CD14-positive monocyte (primary cell): ENCODE measurements at regions not wholly inside any gene's neighbourhood (a gene's known extent, or its start where the extent isn't known, plus 50 kb on each side); places are given as distances from the start of the nearest gene placed in this dataset.

Experiments
- DNase-seq, 3 donors: peaks; one replicate each; pipeline ENCODE4 v3.0.0-alpha.2; 2011 to 2022
- H2AFZ ChIP-seq: 2 replicates; pipeline ENCODE4 v1.6.0; 2012; ENCODE audit warnings: mild to moderate bottlenecking, low read depth, low read length, inconsistent platforms; ENCODE audit not compliant: insufficient read depth, poor library complexity, severe bottlenecking
- H3K27ac ChIP-seq, 2 donors: 1 replicate in 1 of 2; 2 replicates in 1 of 2; pipeline ENCODE4 v1.5.1; 2012 to 2013; ENCODE audit warnings: low read length in 2 of 2, control low read depth in 1 of 2, inconsistent platforms in 1 of 2, low read depth in 1 of 2, mild to moderate bottlenecking in 1 of 2
- H3K27me3 ChIP-seq, 2 donors: one replicate each; pipeline versions ENCODE4 v1.6.0 to v1.6.1; 2011 to 2013; ENCODE audit warnings: low read length in 2 of 2; ENCODE audit not compliant: control insufficient read depth in 2 of 2, insufficient read depth in 2 of 2
- H3K36me3 ChIP-seq, 2 donors: replicated peaks in 1 of 2; 1 replicate in 1 of 2; 2 replicates in 1 of 2; pipeline versions ENCODE4 v1.5.1 to v1.6.1; 2012 to 2013; ENCODE audit warnings: low read length in 2 of 2, control low read depth in 1 of 2, inconsistent platforms in 1 of 2, mild to moderate bottlenecking in 1 of 2; ENCODE audit not compliant: insufficient read depth in 2 of 2, control insufficient read depth in 1 of 2
- H3K4me1 ChIP-seq, 2 donors: 1 replicate in 1 of 2; 2 replicates in 1 of 2; pipeline versions ENCODE4 v1.5.1 to v1.6.1; 2012 to 2013; ENCODE audit warnings: low read length in 2 of 2, control low read depth in 1 of 2, inconsistent platforms in 1 of 2, mild to moderate bottlenecking in 1 of 2, moderate library complexity in 1 of 2; ENCODE audit not compliant: insufficient read depth in 2 of 2, control insufficient read depth in 1 of 2
- H3K4me2 ChIP-seq: replicated peaks from 2 replicates; pipeline ENCODE3; 2012; ENCODE audit warnings: low read length, moderate library complexity, mild to moderate bottlenecking; ENCODE audit not compliant: poor library complexity, severe bottlenecking; ENCODE audit errors: extremely low read depth
- H3K4me3 ChIP-seq, 3 experiments: fragments of 200-600 bp in 1 of 3; sonication (generic) in 1 of 3; replicated peaks in 1 of 3; 1 replicate in 2 of 3; 2 replicates in 1 of 3; pipeline ENCODE4 v1.5.1; 2011 to 2013; ENCODE audit warnings: low read length in 3 of 3, mild to moderate bottlenecking in 3 of 3, control low read depth in 2 of 3, low read depth in 2 of 3, inconsistent platforms in 1 of 3, moderate library complexity in 1 of 3
- H3K79me2 ChIP-seq: 2 replicates; pipeline ENCODE4 v1.6.0; 2012; ENCODE audit warnings: mild to moderate bottlenecking, control low read depth, inconsistent platforms, low read length, moderate library complexity; ENCODE audit not compliant: insufficient read depth
- H3K9ac ChIP-seq: 2 replicates; pipeline ENCODE4 v1.6.0; 2017; ENCODE audit warnings: low read length, mild to moderate bottlenecking; ENCODE audit not compliant: insufficient read depth, poor library complexity, severe bottlenecking
- H3K9me3 ChIP-seq, 2 donors: replicated peaks in 1 of 2; 1 replicate in 1 of 2; 2 replicates in 1 of 2; pipeline versions ENCODE4 v1.5.1 to v1.6.1; 2012 to 2013; ENCODE audit warnings: low read length in 2 of 2, control low read depth in 1 of 2; ENCODE audit not compliant: control insufficient read depth in 1 of 2, insufficient read depth in 1 of 2
- H4K20me1 ChIP-seq: 2 replicates; pipeline ENCODE4 v1.6.0; 2012; ENCODE audit warnings: mild to moderate bottlenecking, low read length, control low read depth, moderate library complexity; ENCODE audit not compliant: insufficient read depth
- H3K27ac Mint-ChIP-seq, 7 donors: one replicate each; pipeline ENCODE4 v1.8.0; 2020; ENCODE audit warnings: mild to moderate bottlenecking in 7 of 7, mixed read lengths in 7 of 7, moderate library complexity in 6 of 7, inconsistent platforms in 2 of 7
- H3K27me3 Mint-ChIP-seq, 3 donors: one replicate each; pipeline ENCODE4 v1.8.0; 2021 to 2022; ENCODE audit warnings: low read depth in 3 of 3, mild to moderate bottlenecking in 3 of 3, mixed read lengths in 3 of 3, moderate library complexity in 3 of 3, inconsistent platforms in 1 of 3
- H3K36me3 Mint-ChIP-seq, 2 donors: one replicate each; pipeline ENCODE4 v1.8.0; 2020; ENCODE audit warnings: mixed read lengths in 2 of 2, inconsistent platforms in 1 of 2, mild to moderate bottlenecking in 1 of 2
- H3K4me1 Mint-ChIP-seq: one replicate; pipeline ENCODE4 v1.8.0; 2020; ENCODE audit warnings: mild to moderate bottlenecking, mixed read lengths
- H3K4me3 Mint-ChIP-seq, 2 donors: one replicate each; pipeline ENCODE4 v1.8.0; 2020; ENCODE audit warnings: mild to moderate bottlenecking in 2 of 2, mixed read lengths in 2 of 2, moderate library complexity in 1 of 2
- H3K9me3 Mint-ChIP-seq, 7 donors: one replicate each; pipeline ENCODE4 v1.8.0; 2020 to 2022; ENCODE audit warnings: mixed read lengths in 7 of 7, mild to moderate bottlenecking in 6 of 7, moderate library complexity in 6 of 7, inconsistent platforms in 2 of 7
- WGBS: methylation state at CpG from one replicate; pipeline ENCODE4 v1.1.5; 2013; ENCODE audit warnings: missing lambda C conversion rate; ENCODE audit not compliant: insufficient coverage; 5-methylcytosine and 5-hydroxymethylcytosine counted together
- intact Hi-C, 2 donors: fragments of 100-400 bp; cut with micrococcal nuclease; formaldehyde crosslinking; loops; one replicate each; pipeline versions ENCODE4 v1.15.0 to v1.15.1; 2023
- TF ChIP-seq, protein P1 (sequence below): fragments of 200-600 bp; IDR thresholded peaks from one replicate; pipeline ENCODE4 v1.8.0; 2022; ENCODE audit warnings: antibody characterized with exemption, mild to moderate bottlenecking

DNA sequence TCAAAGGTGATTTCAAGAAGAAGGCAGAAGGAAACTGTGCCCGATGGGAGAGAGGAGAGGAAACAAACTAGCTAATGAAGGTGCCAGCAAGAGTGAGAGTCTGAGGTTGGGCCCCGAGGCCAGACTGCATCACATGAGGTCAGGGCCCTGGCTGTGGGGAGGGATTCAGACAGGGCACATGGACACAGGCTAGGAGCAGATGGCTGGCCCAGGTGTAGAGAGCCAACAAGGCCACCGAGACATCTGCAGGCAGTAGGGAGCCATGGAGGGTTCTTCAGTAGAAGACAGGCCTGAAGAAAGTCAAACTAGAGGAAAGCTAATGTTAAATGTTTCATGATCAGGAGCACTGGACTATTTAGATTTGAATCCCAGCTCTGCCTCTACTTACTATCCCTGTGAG lies 755.0 kb upstream of the RAB6C start:
- no peak for DNase-seq
- Mint-ChIP-seq H3K27me3 (peaks cover 0 to 2% (median 1%) of the 10 kb centered on the region in 3 donors), H3K36me3 (no peaks in the 10 kb centered on the region), H3K27ac (peak overlapping the region in 1 of 7 donors; percentile 68), H3K9me3 (peaks cover 0 to 2% (median 0%) of the 10 kb centered on the region in 7 donors), H3K4me3 (no peak overlapping the region), H3K4me1 (no peaks in the 10 kb centered on the region)
- TF ChIP-seq, protein P1, sequence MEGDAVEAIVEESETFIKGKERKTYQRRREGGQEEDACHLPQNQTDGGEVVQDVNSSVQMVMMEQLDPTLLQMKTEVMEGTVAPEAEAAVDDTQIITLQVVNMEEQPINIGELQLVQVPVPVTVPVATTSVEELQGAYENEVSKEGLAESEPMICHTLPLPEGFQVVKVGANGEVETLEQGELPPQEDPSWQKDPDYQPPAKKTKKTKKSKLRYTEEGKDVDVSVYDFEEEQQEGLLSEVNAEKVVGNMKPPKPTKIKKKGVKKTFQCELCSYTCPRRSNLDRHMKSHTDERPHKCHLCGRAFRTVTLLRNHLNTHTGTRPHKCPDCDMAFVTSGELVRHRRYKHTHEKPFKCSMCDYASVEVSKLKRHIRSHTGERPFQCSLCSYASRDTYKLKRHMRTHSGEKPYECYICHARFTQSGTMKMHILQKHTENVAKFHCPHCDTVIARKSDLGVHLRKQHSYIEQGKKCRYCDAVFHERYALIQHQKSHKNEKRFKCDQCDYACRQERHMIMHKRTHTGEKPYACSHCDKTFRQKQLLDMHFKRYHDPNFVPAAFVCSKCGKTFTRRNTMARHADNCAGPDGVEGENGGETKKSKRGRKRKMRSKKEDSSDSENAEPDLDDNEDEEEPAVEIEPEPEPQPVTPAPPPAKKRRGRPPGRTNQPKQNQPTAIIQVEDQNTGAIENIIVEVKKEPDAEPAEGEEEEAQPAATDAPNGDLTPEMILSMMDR, result no peak
- Histone ChIP-seq H2AFZ (no peak overlapping the region), H3K4me1 (no peaks in the 10 kb centered on the region), H3K27me3 (no peaks in the 10 kb centered on the region), H3K4me3 (no peak overlapping the region), H4K20me1 (no peaks in the 10 kb centered on the region), H3K36me3 (no peaks in the 10 kb centered on the region), H3K4me2 (no peak overlapping the region), H3K79me2 (no peaks in the 10 kb centered on the region), H3K9ac (no peak overlapping the region), H3K9me3 (no peaks in the 10 kb centered on the region), H3K27ac (no peak overlapping the region)
- intact Hi-C loops, result no loop called here
- 100% methylated on average over 3 of the region's 3 CpGs for WGBS

DNA sequence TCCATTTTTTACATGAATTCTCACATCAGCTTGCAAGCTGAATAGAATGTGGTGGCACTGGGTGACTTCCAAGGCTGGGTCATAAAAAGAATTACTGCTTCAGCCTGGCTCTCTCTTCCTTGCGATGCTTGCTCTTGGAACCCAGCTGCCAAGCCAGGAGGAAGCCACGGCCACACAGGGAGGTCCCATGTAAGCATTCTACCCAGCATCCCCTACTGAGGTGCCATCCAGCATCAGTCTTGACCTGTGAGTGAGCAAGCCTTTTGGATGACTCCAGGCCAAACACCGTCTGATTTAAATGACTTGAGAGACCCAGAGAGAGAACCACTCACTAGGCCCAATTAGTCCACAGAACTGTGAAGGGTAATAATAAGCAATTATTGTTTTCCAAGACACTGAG lies 750.3 kb upstream of the RAB6C start:
- Histone ChIP-seq H2AFZ (no peak overlapping the region), H3K4me2 (no peak overlapping the region), H4K20me1 (no peaks in the 10 kb centered on the region), H3K27me3 (no peaks in the 10 kb centered on the region), H3K9ac (no peak overlapping the region), H3K79me2 (no peaks in the 10 kb centered on the region), H3K27ac (no peak overlapping the region), H3K4me1 (no peaks in the 10 kb centered on the region), H3K4me3 (no peak overlapping the region), H3K36me3 (no peaks in the 10 kb centered on the region), H3K9me3 (no peaks in the 10 kb centered on the region)
- TF ChIP-seq, protein P1, result no peak
- intact Hi-C loops, result no loop called here
- 67% methylated on average over 1 of the region's 3 CpGs for whole genome bisulfite sequencing
- H3K27ac Mint-ChIP-seq, result no peak overlapping the region
- H3K9me3 Mint-ChIP-seq, result peaks cover 0 to 2% (median 0%) of the 10 kb centered on the region in 7 donors
- no peaks in the 10 kb centered on the region for H3K4me1 Mint-ChIP-seq
- no peak overlapping the region for H3K4me3 Mint-ChIP-seq
- no peak for DNase-seq
- H3K27me3 Mint-ChIP-seq, result peaks cover 0 to 2% (median 1%) of the 10 kb centered on the region in 3 donors
- H3K36me3 Mint-ChIP-seq, result no peaks in the 10 kb centered on the region
